ENCODE measurements at regions not wholly inside any gene's neighbourhood (a gene's known extent, or its start where the extent isn't known, plus 50 kb on each side); places are given as distances from the start of the nearest gene placed in this dataset.

DNA sequence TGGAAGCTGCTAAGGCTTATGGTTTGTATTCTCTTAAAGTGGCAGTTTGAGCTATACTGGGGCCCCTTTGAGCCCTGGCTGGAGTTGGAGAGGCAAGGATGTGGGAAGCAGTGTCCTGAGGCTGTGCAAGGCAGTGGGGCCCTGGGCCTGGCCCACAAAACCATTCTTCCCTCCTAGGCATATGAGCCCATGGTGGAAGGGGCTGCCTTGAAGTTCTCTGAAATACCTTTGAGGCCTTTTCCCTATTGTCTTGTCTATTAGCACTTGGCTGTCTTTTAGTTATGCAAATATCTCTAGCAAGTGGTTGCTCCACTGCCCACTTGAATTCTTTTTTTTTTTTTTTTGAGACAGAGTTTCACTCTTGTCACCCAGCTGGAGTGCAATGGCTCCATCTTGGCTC, 119.2 kb downstream of the PCTP start (continued):
- no peak for TF ChIP-seq TAF7 (optimal IDR thresholded peaks at IDR 0.05; ENCODE audit: borderline replicate concordance, low read depth, low read length)
